OCI-LY7 (cell line): ENCODE measurements at regions not wholly inside any gene's neighbourhood (a gene's known extent, or its start where the extent isn't known, plus 50 kb on each side); places are given as distances from the start of the nearest gene placed in this dataset.
"Not testable (repeated sequence)": the region's sequence is repeated elsewhere in the genome, so short reads cannot be mapped to it uniquely, and the experiment has no call there.

Experiments
- BruUV-seq: library from RNA; stranded (reverse); fragments of 400-500 nt; replicated peaks from 2 replicates; lab custom pipeline; 2021; lab: Mats Ljungman, UMichigan
- CTCF ChIA-PET: fragments of 300-600 bp; sonication (Branson Sonifier 250); formaldehyde crosslinking; loops from one replicate; lab custom pipeline; 2022; ENCODE audit warnings: antibody characterized with exemption; ENCODE audit not compliant: unreplicated experiment; lab: Charles Lee
- POLR2A ChIA-PET: fragments of 300-600 bp; sonication (Branson Sonifier 250); formaldehyde crosslinking; loops from one replicate; lab custom pipeline; 2022; ENCODE audit warnings: antibody characterized with exemption; lab: Charles Lee
- DNase-seq: peaks from one replicate; pipeline ENCODE4 v3.0.0-alpha.2; 2015; ENCODE audit warnings: low spot score
- H2AFZ ChIP-seq: fragments of 200-600 bp; sonication (generic), shearing (Covaris generic); 2 replicates; pipeline ENCODE4 v1.6.1; 2014; ENCODE audit warnings: mild to moderate bottlenecking, antibody characterized with exemption, low read length, moderate library complexity
- H3K27ac ChIP-seq: fragments of 200-600 bp; sonication (generic); 2 replicates; pipeline ENCODE4 v1.5.1; 2014; ENCODE audit warnings: mixed run types, low read depth, mild to moderate bottlenecking, moderate library complexity, low read length, inconsistent platforms; ENCODE audit not compliant: poor library complexity, severe bottlenecking
- H3K36me3 ChIP-seq: fragments of 200-600 bp; sonication (generic); 2 replicates; pipeline ENCODE4 v1.6.1; 2014; ENCODE audit warnings: mild to moderate bottlenecking, antibody characterized with exemption, low read length, moderate library complexity, mixed read lengths; ENCODE audit not compliant: insufficient read depth
- H3K4me1 ChIP-seq: fragments of 200-600 bp; sonication (generic); 2 replicates; pipeline ENCODE4 v1.5.1; 2014; ENCODE audit warnings: mild to moderate bottlenecking, low read length; ENCODE audit not compliant: insufficient read depth, poor library complexity, severe bottlenecking
- H3K4me2 ChIP-seq: fragments of 200-600 bp; sonication (generic); 2 replicates; pipeline ENCODE4 v1.6.1; 2014; ENCODE audit warnings: mild to moderate bottlenecking, low read length
- H3K4me3 ChIP-seq: fragments of 200-600 bp; sonication (generic); 2 replicates; pipeline ENCODE4 v1.5.1; 2014; ENCODE audit warnings: mild to moderate bottlenecking, low read depth, low read length; ENCODE audit not compliant: poor library complexity, severe bottlenecking
- H3K79me2 ChIP-seq: fragments of 200-600 bp; sonication (generic); 2 replicates; pipeline ENCODE4 v1.6.1; 2016; ENCODE audit warnings: low read depth, mild to moderate bottlenecking, low read length, moderate library complexity, mixed read lengths; ENCODE audit not compliant: insufficient read depth
- H3K9me2 ChIP-seq: fragments of 200-600 bp; sonication (generic); 2 replicates; pipeline ENCODE4 v1.6.1; 2016; ENCODE audit warnings: mild to moderate bottlenecking, low read length, mixed read lengths; ENCODE audit not compliant: insufficient read depth
- H3K9me3 ChIP-seq: fragments of 200-600 bp; sonication (generic); 2 replicates; pipeline ENCODE4 v1.6.1; 2014; ENCODE audit warnings: mild to moderate bottlenecking, mixed run types, low read length, mixed read lengths
- H4K20me1 ChIP-seq: fragments of 200-600 bp; sonication (generic); 2 replicates; pipeline ENCODE4 v1.6.1; 2014; ENCODE audit warnings: mild to moderate bottlenecking, antibody characterized with exemption, low read length, moderate library complexity, mixed read lengths; ENCODE audit not compliant: insufficient read depth
- EZH2phosphoT487 ChIP-seq: fragments of 200-600 bp; sonication (generic); IDR thresholded peaks from 2 replicates; pipeline ENCODE4 v1.6.1; 2018; ENCODE audit warnings: low read depth, borderline replicate concordance, mild to moderate bottlenecking, mixed run types, antibody characterized with exemption, low read length, moderate library complexity, mixed read lengths
- intact Hi-C: fragments of 100-400 bp; cut with micrococcal nuclease; formaldehyde crosslinking; loops from one replicate; pipeline ENCODE4 v1.10.0; 2022; ENCODE audit not compliant: unreplicated experiment
- TF ChIP-seq, protein P1 (sequence below): fragments of 200-600 bp; sonication (generic); conservative IDR thresholded peaks from 2 replicates; pipeline ENCODE4 v1.5.1; 2014; ENCODE audit warnings: mild to moderate bottlenecking, antibody characterized with exemption, low read length, moderate library complexity, mixed read lengths

DNA sequence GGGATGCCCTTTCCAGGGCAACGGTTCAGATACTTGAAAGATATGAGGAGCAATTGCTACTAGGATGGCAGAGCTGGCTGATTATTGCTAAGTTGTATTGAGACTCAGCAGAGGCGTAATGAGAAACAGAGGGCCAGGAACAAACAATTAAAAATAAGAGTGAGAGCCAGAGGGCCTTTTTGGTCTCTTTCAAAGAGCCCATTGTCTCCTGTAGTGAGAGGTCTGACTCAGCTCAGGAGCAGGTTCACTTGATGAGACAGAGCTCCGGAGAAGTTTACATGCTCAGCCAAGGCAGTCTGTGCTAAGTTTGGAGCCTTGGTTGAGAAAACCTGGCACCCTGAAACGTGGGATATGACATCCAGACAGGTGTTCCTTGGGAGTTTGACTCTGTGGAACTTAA, 303.9 kb upstream of the DLGAP1 start:
- Histone ChIP-seq H3K36me3 (no peaks in the 10 kb centered on the region), H2AFZ (peak overlapping the region; percentile 24; the same call in 1 of the 2 replicates), H3K9me3 (no peaks in the 10 kb centered on the region), H3K4me3 (no peak overlapping the region), H3K79me2 (no peaks in the 10 kb centered on the region), H4K20me1 (no peaks in the 10 kb centered on the region), H3K9me2 (no peaks in the 10 kb centered on the region), H3K27ac (no peak overlapping the region), H3K4me2 (no peak overlapping the region), H3K4me1 (peaks cover 18% of the 10 kb centered on the region)
- POLR2A ChIA-PET: interaction anchor here (1.5 kb wide), 1 partner anchor 14 kb away, joined by 4 read pairs; no protein-coding TSS in a partner anchor
- CTCF ChIA-PET: no interaction called here
- BruUV-seq: no TSS peak
- intact Hi-C loops: no loop called here
- DNase-seq: no peak
- TF ChIP-seq EZH2phosphoT487: no peak
- TF ChIP-seq, protein P1, sequence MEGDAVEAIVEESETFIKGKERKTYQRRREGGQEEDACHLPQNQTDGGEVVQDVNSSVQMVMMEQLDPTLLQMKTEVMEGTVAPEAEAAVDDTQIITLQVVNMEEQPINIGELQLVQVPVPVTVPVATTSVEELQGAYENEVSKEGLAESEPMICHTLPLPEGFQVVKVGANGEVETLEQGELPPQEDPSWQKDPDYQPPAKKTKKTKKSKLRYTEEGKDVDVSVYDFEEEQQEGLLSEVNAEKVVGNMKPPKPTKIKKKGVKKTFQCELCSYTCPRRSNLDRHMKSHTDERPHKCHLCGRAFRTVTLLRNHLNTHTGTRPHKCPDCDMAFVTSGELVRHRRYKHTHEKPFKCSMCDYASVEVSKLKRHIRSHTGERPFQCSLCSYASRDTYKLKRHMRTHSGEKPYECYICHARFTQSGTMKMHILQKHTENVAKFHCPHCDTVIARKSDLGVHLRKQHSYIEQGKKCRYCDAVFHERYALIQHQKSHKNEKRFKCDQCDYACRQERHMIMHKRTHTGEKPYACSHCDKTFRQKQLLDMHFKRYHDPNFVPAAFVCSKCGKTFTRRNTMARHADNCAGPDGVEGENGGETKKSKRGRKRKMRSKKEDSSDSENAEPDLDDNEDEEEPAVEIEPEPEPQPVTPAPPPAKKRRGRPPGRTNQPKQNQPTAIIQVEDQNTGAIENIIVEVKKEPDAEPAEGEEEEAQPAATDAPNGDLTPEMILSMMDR: no peak

DNA sequence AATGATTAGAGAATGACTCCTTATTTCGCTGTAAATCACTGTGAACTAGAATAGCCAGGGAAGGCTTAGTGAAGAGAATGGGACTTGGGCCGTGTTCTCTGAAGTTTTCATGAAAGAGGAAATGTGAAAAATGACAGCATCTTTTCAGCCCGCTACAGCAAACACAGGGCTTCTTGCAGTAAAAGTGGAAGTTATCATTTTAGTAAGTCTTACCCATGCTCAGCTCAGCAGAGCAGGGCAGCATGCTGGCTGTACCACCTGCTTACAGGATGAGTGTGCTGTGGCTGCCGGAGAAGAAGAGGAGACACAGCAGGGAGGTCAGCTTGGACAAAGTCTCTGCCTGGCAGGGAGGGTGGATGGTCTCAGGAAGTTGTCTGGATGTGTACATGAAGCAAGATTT, 300.7 kb upstream of the DLGAP1 start:
- no peaks in the 10 kb centered on the region for H3K36me3 ChIP-seq
- CTCF ChIA-PET: no interaction called here
- BruUV-seq: no TSS peak
- no peaks in the 10 kb centered on the region for H3K79me2 ChIP-seq
- POLR2A ChIA-PET: no interaction called here
- peak; percentile 37 for DNase-seq
- H3K9me3 ChIP-seq: no peaks in the 10 kb centered on the region
- H3K4me2 ChIP-seq: peak overlapping the region; percentile 15; the same call in 1 of the 2 replicates
- no peak overlapping the region for H3K27ac ChIP-seq
- H2AFZ ChIP-seq: no peak overlapping the region
- peaks cover 11% of the 10 kb centered on the region for H3K4me1 ChIP-seq
- intact Hi-C loops: loop anchor here (2.0 kb wide), 1 partner anchor 117 kb away; no protein-coding TSS in a partner anchor
- no peak for TF ChIP-seq EZH2phosphoT487
- TF ChIP-seq, protein P1: no peak
- H4K20me1 ChIP-seq: no peaks in the 10 kb centered on the region
- no peaks in the 10 kb centered on the region for H3K9me2 ChIP-seq
- no peak overlapping the region for H3K4me3 ChIP-seq

DNA sequence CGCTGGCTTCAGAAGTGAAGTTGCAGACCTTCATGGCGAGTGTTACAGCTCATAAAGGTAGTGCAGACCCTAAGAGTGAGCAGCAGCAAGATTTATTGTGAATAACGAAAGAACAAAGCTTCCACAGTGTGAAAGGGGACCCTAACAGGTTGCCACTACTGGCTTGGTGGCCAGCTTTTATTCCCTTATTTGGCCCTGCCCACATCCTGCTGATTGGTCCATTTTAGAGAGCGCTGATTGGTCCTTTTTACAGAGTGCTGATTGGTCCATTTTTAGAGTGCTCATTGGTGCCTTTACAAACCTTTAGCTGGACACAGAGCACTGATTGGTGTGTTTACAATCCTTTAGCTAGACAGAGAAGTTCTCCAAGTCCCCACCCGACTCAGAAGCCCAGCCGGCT, 298.0 kb upstream of the DLGAP1 start:
- H4K20me1 ChIP-seq, H3K79me2 ChIP-seq, H3K9me3 ChIP-seq, intact Hi-C loops, H3K4me2 ChIP-seq, H3K36me3 ChIP-seq, H3K27ac ChIP-seq, DNase-seq, CTCF ChIA-PET, BruUV-seq, H3K4me3 ChIP-seq, H3K9me2 ChIP-seq: not testable (repeated sequence)
- peaks cover 11% of the 10 kb centered on the region for H3K4me1 ChIP-seq
- POLR2A ChIA-PET: interaction anchor here (0.8 kb wide), 1 partner anchor 17 kb away, joined by 4 read pairs; no protein-coding TSS in a partner anchor
- H2AFZ ChIP-seq: peak overlapping the region; percentile 37; the same call in 1 of the 2 replicates
